Left renal cortex interstitium (tissue), 4 donors: ENCODE measurements at regions not wholly inside any gene's neighbourhood (a gene's known extent, or its start where the extent isn't known, plus 50 kb on each side); places are given as distances from the start of the nearest gene placed in this dataset.
"Not testable (repeated sequence)": the region's sequence is repeated elsewhere in the genome, so short reads cannot be mapped to it uniquely, and the experiment has no call there.

Experiments
- DNase-seq, 4 donors: peaks; one replicate each; pipeline ENCODE4 v3.0.0-alpha.2; 2013; ENCODE audit warnings: low read depth in 4 of 4, low spot score in 2 of 4, missing footprints in 1 of 4

GRCh38 chr12:62010973-62011372 lies 249.2 kb upstream of the USP15 start:
- not testable (repeated sequence) for DNase-seq

DNA sequence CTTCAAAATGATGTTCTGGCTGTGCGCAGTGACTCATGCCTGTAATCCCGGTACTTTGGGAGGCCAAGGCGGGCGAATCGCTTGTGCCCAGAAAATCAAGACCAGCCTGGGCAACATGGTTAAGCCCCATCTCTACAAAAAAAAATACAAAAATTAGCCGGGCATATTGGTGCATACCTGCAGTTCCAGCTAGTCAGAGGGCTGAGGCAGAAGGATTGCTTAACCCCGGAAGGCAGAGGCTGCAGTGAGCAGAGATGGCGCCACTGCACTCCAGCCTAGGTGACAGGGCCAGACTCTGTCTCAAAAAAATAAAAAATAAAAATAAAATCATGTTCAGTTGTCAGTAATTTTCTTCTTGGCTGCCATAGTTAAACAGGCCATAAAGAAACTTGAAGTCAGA lies 245.9 kb upstream of the USP15 start:
- no peak for DNase-seq

GRCh38 chr12:62016021-62016420 lies 244.2 kb upstream of the USP15 start:
- DNase-seq: no peak

GRCh38 chr12:62021808-62022207 lies 238.4 kb upstream of the USP15 start:
- DNase-seq: no peak

DNA sequence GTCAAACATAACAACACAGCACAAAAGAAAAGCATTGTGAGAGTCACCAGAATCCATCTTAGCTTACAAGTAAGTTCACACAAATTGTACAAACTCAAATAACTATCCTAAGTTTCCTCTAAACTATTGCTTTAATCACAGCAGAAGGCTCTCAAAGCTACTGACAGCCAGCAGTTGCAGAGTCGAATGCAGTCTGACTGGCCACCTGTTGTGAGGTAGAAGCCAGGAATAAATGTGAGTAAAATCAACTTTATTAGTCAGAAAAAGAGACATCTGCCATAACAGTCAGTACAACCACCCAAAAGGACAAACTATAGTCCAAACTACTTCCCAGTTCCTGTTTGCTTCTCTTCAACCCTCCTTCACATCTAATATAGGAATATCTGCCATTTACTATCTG lies 231.7 kb upstream of the USP15 start:
- DNase-seq: no peak

- no peak for DNase-seq
These were observed 227.3 kb upstream of the USP15 start for GRCh38 chr12:62032870-62033269.

- DNase-seq: no peak
These were observed 215.6 kb upstream of the USP15 start for GRCh38 chr12:62044450-62045135.

GRCh38 chr12:62045211-62045610 lies 215.0 kb upstream of the USP15 start:
- no peak for DNase-seq

DNA sequence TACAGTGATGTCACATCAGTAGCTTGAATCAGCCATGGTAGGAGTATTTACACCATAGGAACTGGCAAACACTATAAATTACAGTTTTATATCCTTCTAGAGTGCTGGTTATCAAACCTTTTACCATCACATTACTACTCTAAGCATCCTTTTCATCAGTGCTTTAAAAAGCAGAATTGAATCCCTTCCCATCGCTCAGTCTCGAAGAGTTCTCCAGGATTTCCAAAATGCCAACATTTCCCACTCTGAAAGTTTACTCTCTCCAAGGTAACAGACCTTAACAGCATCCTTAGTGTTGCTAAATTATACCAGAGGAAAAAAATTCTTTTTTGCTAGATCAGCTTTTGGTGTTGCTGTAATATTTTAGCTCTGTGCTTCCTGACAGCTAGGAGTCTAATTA lies 209.4 kb upstream of the USP15 start:
- no peak for DNase-seq

DNA sequence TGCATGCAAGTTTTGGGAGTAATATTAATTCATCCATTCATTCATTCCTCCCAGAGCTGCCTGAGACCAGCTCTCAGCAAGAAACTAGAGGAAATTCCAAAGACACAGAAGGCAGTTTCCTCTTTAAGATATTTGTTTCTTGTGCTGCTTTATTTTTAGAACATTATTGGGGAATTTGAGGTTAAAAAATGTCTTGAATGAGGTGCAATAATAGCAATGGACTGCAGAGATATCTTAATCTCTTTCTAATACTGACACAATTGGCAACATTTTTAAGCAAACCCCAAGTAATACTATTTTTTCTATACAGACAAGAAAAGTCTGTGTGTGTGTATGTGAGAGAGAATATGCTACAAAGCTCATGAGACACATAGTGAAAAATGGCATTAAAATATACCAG lies 190.2 kb upstream of the USP15 start:
- DNase-seq: no peak

DNA sequence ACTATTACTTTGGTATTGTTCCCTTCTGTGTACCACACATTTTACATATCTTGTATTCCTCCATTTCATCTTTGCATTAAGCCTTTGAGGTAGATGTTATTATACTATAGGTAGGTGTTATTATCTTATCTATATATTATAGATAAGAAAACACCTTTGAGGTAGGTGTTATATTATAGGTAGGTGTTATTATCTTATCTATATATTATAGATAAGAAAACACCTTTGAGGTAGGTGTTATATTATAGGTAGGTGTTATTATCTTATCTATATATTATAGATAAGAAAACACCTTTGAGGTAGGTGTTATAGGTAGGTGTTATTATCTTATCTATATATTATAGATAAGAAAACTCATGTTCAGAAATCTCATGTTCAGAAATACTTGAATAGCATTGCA lies 187.0 kb upstream of the USP15 start:
- DNase-seq: not testable (repeated sequence)

DNA sequence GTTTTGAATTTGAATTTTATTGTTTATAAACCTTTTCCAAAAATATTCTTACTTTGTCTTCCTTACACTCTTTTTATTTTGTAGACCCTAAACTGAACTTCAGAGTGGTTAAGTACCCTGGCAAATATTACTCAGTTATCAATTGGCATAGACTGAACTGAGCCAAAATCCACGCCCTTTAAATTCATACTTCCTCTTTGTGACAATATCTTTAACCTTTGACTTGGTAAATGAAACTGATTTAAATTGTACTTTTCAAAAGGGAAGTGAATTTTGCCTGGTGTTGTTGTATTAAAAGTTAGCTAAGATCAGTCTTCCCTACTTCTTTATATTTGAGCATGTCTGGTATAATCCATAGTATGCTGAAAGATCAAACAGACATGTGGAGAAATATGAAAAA lies 184.3 kb upstream of the USP15 start:
- no peak for DNase-seq

DNA sequence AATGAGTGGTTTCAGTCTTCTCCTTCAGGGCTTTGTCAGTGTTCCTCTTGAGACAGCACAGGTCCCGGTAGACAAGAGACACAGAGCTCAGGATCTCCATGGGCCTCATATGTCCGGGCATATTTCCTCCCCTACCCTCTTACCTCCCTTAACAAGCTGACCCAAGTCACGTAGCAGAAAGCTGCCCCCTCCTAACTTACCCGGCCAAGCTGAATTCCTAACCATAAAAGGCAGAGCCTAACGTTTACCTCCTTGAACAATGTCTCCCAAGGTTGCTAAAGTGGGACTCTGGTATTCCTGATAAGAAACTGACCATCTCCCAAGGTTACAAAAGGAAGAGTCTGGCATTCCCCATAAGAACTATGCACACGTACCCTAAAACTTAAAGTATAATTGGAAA lies 182.2 kb upstream of the USP15 start:
- DNase-seq: no peak

DNA sequence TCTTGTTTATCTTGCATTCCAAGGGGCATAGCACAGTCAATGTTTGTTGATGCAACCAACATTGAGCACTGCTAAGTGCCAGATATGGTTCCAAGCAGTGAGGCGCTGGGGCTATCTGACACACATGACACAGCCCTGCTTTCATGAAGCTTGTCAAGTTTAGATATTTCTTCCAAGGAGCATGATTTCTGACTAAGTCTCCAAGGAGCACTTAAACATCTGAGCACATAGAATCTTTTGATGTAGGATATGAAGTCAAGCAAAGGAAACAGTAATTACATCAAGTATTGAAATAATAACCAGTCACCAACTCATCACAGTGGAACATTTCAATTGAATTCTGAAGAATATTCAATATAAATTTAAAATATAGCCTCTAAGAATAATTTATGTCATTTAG lies 177.8 kb upstream of the USP15 start:
- DNase-seq: no peak

DNA sequence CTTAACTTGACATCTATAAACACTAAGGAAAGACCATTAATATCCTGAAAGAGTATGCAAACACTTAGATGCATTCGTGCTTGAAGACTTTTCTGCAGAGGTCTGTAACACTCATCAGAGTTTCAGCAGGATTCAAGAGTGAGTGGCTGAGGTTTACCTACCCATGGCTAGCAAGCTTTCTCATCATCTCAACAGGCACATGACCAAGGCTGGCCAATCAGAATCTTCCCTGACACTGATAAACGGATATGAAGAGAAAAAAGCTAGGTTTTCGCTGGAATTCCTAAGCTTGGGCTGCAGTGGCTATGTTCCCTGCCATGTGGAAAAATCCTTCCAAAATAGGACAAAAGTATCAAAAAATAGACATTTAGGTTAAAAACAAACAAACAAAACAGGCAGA lies 162.1 kb upstream of the USP15 start:
- DNase-seq: peak in 1 of 4 donors; percentile 20

DNA sequence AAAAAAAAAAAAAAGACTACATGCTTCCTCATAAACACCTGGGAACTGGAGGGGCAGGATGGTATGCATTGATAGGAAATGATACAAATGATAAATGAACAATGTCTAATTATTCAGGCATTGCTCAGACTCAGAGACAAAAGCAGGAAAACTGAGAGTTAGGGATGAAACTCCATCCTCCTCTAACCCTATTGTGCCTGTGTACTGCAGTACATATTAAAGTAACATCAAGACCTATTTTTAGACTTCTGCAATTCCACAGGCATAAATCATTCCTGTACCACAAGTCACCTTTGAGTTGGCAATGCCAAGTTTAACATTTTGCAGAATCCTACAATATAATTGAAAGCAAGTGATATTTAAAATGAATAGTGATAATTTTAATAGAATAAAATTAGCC lies 156.5 kb upstream of the USP15 start:
- DNase-seq: no peak

DNA sequence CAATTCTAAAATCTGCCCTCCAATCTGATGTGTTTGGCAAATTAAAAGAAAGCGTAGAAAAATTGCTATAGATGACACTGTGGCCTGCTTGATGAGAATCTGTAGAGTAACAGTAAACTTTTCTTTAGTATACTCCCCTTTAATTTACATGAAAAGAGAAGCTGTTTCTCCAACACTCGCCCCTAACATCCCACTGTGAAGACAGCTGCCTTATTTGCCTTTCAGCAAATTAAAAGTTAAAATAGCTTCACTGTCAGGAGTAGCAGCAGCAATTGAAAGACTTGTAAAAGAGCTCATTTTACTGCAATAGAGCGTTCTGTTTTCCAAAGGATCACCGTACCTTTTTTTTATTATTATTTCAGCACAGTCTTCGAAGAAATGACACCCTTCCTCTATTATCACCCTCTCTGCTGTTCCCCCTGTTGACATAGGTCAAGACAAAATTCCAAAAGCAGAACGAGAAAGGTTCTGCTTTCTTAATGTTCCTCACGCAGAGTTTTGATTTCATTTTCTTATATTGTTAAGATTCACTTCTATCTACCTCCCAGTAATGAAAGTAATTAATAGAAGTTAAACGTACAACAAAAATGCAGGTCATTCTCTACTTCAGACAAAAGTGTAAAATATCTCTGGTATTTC lies 153.5 kb upstream of the USP15 start:
- DNase-seq: no peak

DNA sequence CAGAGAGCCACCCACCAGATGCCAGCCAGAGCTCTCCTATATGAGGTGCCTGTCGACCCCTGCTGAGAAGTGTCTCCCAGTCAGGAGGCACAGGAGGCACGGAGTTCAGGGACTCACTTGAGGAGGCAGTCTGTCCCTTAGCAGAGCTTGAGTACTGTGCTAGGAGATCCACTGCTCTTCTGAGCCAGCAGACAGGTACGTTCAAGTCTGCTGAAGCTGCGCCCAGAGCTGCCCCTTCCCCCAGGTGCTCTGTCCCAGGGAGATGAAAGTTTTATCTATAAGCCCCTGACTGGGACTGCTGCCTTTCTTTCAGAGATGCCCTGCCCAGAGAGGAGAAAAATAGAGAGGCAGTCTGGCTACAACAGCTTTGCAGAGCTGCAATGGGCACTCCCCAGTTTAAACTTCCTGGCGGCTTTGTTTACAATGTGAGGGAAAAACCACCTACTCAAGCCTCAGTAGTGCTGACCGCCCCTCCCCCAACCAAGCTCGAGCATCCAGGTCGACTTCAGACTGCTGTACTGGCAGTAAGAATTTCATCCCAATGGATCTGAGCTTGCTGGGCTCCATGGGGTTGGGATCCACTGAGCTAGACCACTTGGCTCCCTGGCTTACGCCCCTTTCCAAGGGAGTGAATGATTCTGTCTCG lies 146.7 kb upstream of the USP15 start:
- no peak for DNase-seq

- DNase-seq: no peak
These were observed 143.2 kb upstream of the USP15 start for GRCh38 chr12:62116986-62117385.

DNA sequence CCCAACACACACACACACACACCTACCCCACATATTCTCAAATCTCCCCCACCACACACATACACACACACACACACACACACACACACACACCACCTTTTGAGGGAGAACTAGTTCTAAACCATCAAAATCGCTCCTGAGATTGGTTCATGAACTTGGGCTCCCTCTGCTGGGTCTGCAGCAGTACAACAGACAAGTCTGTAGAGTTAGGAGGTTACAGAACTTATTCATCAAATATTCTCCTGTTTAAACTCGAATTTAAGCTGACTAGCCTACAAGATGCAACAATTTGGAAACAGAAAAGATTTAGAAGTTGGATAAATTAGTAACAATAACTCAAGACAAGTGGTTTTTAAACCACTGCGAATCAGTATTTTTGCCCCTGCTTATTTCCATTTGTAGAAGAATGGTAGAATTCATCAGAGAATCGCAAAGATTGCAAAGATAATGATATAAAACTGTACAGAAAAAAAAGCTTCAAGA lies 136.4 kb upstream of the USP15 start:
- DNase-seq: peak in 2 of 4 donors; percentile 1 to 19

GRCh38 chr12:62127516-62127915 lies 132.7 kb upstream of the USP15 start:
- DNase-seq: no peak
